IPS-15b (cell line): ENCODE measurements at regions not wholly inside any gene's neighbourhood (a gene's known extent, or its start where the extent isn't known, plus 50 kb on each side); places are given as distances from the start of the nearest gene placed in this dataset.

ENCODE experiments used
- H3K27me3 ChIP-seq: one replicate; pipeline ENCODE4 v1.6.1; 2013; ENCODE audit warnings: low read length; ENCODE audit not compliant: control insufficient read depth, insufficient read depth
- H3K36me3 ChIP-seq: one replicate; pipeline ENCODE4 v1.6.1; 2013; ENCODE audit warnings: low read length; ENCODE audit not compliant: control insufficient read depth, insufficient read depth
- H3K4me1 ChIP-seq: one replicate; pipeline ENCODE4 v1.6.1; 2013; ENCODE audit warnings: mild to moderate bottlenecking, low read length; ENCODE audit not compliant: control insufficient read depth, insufficient read depth
- H3K4me3 ChIP-seq: one replicate; pipeline ENCODE4 v1.5.1; 2013; ENCODE audit warnings: low read depth, low read length
- H3K9ac ChIP-seq: one replicate; pipeline ENCODE4 v1.6.1; 2013; ENCODE audit warnings: low read depth, mild to moderate bottlenecking, low read length
- H3K9me3 ChIP-seq: one replicate; pipeline ENCODE4 v1.6.1; 2013; ENCODE audit warnings: mild to moderate bottlenecking, low read length; ENCODE audit not compliant: control insufficient read depth, insufficient read depth

GRCh38 chr16:54696970-54697369 is 233.7 kb upstream of the IRX5 start:
- Histone ChIP-seq H3K36me3 (no peaks in the 10 kb centered on the region), H3K27me3 (no peaks in the 10 kb centered on the region), H3K4me1 (no peaks in the 10 kb centered on the region), H3K4me3 (no peak overlapping the region), H3K9ac (no peak overlapping the region), H3K9me3 (no peaks in the 10 kb centered on the region)

- no peaks in the 10 kb centered on the region for H3K4me1 ChIP-seq
- H3K36me3 ChIP-seq = no peaks in the 10 kb centered on the region
- no peak overlapping the region for H3K9ac ChIP-seq
- H3K27me3 ChIP-seq = no peaks in the 10 kb centered on the region
- H3K9me3 ChIP-seq = no peaks in the 10 kb centered on the region
- no peak overlapping the region for H3K4me3 ChIP-seq
Observed at GRCh38 chr16:54696522-54696921, 234.1 kb upstream of the IRX5 start.

DNA sequence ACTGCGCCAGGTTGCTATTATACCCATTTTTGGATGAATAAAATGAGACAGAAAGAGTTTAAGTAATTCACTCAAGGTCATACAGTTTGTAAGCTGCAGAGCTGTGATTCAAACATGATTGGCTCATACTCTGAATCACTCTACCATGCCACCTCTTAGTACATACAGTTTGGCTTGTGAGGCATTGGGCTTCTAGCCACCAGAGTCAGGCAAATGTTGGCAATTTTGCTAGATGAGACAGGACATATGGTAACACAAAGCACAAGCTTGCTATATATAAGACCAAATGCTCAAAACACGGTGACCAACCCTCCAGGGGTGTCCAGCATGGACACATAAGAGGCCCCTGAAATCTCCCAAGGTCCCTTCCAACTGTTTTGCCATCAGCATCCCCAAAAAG is 236.0 kb upstream of the IRX5 start:
- Histone ChIP-seq H3K4me1 (peaks cover 8% of the 10 kb centered on the region), H3K9me3 (no peaks in the 10 kb centered on the region), H3K36me3 (no peaks in the 10 kb centered on the region), H3K4me3 (no peak overlapping the region), H3K27me3 (no peaks in the 10 kb centered on the region), H3K9ac (no peak overlapping the region)

DNA sequence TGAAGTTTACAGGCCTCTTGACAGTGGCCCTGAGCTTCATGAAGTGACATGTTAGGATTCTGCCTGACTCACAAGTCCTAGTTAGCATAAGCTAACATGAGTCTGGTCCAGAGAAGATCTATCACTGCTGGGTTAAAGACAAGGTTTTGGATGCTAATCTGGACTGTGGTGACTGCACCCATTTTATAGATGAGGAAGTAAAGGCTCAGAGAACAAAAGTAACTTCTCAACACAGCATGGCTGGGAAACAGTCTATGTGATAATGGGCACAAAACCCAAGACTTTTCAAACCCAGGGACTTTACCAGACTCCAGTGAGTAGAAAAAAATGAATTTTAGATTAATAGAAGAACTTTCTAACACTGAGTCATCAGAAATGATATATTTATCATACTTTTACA is 236.8 kb upstream of the IRX5 start:
- Histone ChIP-seq H3K36me3 (no peaks in the 10 kb centered on the region), H3K4me3 (no peak overlapping the region), H3K9ac (no peak overlapping the region), H3K9me3 (no peaks in the 10 kb centered on the region), H3K27me3 (no peaks in the 10 kb centered on the region), H3K4me1 (peaks cover 8% of the 10 kb centered on the region)

DNA sequence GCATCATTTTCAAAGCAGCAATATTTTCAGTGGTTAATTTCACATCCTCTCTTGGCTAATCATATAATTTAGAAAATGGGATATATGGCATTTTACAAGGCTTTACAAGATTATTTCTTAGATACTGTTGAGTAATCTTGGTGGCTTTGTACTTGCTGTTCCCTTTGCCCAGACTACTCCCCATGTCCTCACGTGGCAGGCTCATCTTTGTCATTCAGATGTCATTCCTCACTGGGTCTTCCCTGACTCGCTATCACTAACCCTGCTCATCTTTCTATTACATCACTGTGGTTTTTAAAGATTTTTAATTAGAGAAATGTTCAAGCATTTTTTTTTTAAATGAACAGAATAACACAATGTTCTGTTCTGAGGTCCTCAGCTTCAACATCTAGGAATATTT is 240.0 kb upstream of the IRX5 start:
- Histone ChIP-seq H3K4me3 (no peak overlapping the region), H3K36me3 (no peaks in the 10 kb centered on the region), H3K27me3 (peaks cover under 1% of the 10 kb centered on the region), H3K4me1 (peaks cover 10% of the 10 kb centered on the region), H3K9me3 (no peaks in the 10 kb centered on the region), H3K9ac (no peak overlapping the region)

GRCh38 chr16:54690306-54690705 is 240.4 kb upstream of the IRX5 start:
- no peak overlapping the region for H3K9ac ChIP-seq
- H3K36me3 ChIP-seq = no peaks in the 10 kb centered on the region
- peaks cover 10% of the 10 kb centered on the region for H3K4me1 ChIP-seq
- H3K9me3 ChIP-seq = no peaks in the 10 kb centered on the region
- peaks cover 4% of the 10 kb centered on the region for H3K27me3 ChIP-seq
- no peak overlapping the region for H3K4me3 ChIP-seq

DNA sequence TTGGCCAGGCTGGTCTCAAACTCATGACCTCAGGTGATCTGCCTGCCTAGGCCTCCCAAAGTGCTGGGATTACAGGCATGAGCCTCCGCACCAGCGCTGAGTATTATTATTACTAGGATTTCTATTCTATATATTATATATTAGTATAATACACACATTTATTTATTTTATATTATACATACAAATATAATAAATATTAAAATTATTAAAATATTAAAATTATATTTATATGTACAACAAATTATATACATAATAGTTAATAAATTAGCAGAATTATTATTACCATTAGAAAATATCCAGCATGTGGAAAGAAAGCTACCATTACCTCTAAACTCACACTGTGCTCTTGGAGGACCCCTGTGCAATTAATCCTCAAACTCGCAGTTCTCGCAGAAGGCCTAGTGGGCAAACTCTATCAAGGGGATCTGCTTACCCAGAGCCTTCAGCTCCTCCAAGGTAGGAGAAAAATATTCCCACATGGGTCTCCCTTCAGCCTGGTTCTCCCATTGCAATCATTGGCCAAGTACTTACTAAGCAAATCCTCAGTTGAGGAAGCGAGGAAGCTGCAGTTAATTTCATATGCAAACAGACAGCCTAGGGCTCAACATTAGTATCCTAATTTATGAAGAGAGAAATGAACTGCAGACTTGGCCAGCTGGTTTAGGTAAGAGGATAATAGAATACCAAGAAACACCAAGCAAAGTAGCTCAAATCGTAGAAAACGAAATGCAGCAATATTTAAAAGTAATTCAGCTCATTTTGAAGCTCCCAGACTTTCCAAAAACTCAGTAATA is 241.4 kb upstream of the IRX5 start:
- H3K27me3 ChIP-seq = peaks cover 15% of the 10 kb centered on the region
- no peaks in the 10 kb centered on the region for H3K36me3 ChIP-seq
- H3K4me3 ChIP-seq = no peak overlapping the region
- no peak overlapping the region for H3K9ac ChIP-seq
- H3K4me1 ChIP-seq = peaks cover 14% of the 10 kb centered on the region
- no peaks in the 10 kb centered on the region for H3K9me3 ChIP-seq

DNA sequence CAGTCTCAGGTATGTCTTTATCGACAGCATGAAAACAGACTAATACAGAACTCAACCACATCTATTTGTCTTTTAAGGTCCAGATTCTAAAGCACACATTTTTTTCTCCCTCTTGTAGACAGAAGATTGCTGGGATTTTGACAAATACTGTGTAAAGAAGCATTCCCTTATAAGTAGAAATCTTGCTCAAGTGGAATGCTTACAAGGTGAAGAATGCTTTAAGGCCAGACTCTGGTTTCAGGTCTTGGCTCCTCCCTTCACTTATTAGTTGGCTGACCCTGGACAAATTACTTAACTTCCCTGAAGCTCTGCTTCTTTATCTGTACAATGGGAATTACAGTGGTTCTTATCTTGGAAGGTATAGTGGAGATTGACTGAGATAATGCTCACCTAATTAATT is 242.3 kb upstream of the IRX5 start:
- no peaks in the 10 kb centered on the region for H3K36me3 ChIP-seq
- H3K27me3 ChIP-seq = peaks cover 15% of the 10 kb centered on the region
- peaks cover 14% of the 10 kb centered on the region for H3K4me1 ChIP-seq
- H3K9me3 ChIP-seq = no peaks in the 10 kb centered on the region
- no peak overlapping the region for H3K9ac ChIP-seq
- no peak overlapping the region for H3K4me3 ChIP-seq

GRCh38 chr16:54687043-54687899 is 243.4 kb upstream of the IRX5 start:
- peaks cover 20% of the 10 kb centered on the region for H3K27me3 ChIP-seq
- no peak overlapping the region for H3K4me3 ChIP-seq
- no peak overlapping the region for H3K9ac ChIP-seq
- H3K36me3 ChIP-seq = no peaks in the 10 kb centered on the region
- H3K4me1 ChIP-seq = peaks cover 14% of the 10 kb centered on the region
- no peaks in the 10 kb centered on the region for H3K9me3 ChIP-seq

- Histone ChIP-seq H3K4me3 (no peak overlapping the region), H3K9me3 (no peaks in the 10 kb centered on the region), H3K36me3 (no peaks in the 10 kb centered on the region), H3K27me3 (peaks cover 20% of the 10 kb centered on the region), H3K4me1 (peaks cover 9% of the 10 kb centered on the region), H3K9ac (no peak overlapping the region)
Observed at GRCh38 chr16:54685682-54686081, 245.0 kb upstream of the IRX5 start.

DNA sequence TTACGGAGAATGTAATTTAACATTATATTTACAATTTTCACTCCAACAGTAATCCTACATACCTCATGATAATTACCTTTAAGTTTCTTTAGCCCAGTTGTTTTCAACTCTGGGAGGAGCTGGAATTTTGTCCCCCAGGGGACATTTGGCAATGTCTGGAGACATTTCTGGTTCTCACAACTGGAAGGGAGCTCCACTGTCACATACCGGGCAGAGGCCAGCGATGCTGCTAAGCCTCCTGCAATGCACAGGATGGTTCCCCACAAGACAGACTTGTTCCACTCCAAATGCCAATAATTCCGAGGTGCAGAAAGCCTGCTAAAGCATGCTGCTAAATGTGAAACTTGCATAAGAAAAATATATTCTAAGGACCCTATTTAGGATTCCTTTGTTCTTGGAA is 251.1 kb upstream of the IRX5 start:
- no peak overlapping the region for H3K4me3 ChIP-seq
- H3K4me1 ChIP-seq = peaks cover 4% of the 10 kb centered on the region
- H3K9me3 ChIP-seq = no peaks in the 10 kb centered on the region
- H3K36me3 ChIP-seq = no peaks in the 10 kb centered on the region
- no peak overlapping the region for H3K9ac ChIP-seq
- H3K27me3 ChIP-seq = peaks cover 8% of the 10 kb centered on the region
